ENCODE measurements at regions not wholly inside any gene's neighbourhood (a gene's known extent, or its start where the extent isn't known, plus 50 kb on each side); places are given as distances from the start of the nearest gene placed in this dataset.
A peak's percentile ranks its signal among the peaks of the same experiment; 100 is the strongest.

DNA sequence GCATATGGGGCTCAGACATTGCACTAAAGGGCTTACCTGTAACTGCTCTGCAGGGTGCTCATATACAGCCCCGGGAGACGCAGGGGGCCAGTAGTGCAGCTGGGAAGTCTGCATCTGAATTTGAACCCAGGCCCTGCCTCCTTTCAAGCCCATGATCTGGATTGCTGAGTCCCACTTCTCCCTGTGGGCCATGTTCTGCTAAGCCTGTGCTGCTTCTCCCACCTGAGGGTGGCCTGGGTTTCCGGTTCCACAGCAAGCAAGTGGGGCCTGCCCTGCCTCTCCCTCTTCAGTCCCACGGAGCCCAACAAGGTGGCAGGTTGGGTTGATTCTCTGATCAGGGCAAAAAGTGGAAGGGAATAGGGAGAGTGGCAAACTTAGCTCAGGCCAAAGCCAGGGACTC, 56.6 kb upstream of the GDF10 start:
- TF ChIP-seq, protein P1, sequence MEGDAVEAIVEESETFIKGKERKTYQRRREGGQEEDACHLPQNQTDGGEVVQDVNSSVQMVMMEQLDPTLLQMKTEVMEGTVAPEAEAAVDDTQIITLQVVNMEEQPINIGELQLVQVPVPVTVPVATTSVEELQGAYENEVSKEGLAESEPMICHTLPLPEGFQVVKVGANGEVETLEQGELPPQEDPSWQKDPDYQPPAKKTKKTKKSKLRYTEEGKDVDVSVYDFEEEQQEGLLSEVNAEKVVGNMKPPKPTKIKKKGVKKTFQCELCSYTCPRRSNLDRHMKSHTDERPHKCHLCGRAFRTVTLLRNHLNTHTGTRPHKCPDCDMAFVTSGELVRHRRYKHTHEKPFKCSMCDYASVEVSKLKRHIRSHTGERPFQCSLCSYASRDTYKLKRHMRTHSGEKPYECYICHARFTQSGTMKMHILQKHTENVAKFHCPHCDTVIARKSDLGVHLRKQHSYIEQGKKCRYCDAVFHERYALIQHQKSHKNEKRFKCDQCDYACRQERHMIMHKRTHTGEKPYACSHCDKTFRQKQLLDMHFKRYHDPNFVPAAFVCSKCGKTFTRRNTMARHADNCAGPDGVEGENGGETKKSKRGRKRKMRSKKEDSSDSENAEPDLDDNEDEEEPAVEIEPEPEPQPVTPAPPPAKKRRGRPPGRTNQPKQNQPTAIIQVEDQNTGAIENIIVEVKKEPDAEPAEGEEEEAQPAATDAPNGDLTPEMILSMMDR (IDR thresholded peaks at IDR 0.05): no peak
- Histone ChIP-seq H3K36me3 (no peaks in the 10 kb centered on the region), H3K27me3 (no peaks in the 10 kb centered on the region), H3K4me3 (no peak overlapping the region), H3K4me1 (peaks cover 0 to 25% (median 12%) of the 10 kb centered on the region in 4 donors), H3K27ac (peak overlapping the region in 1 of 2 donors; percentile 18), H3K9me3 (peaks cover 0 to 5% (median 0%) of the 10 kb centered on the region in 3 donors)
- intact Hi-C loops (cut with DNase I; ENCODE audit: low total_unique reads): no loop called here
- no peak for DNase-seq

DNA sequence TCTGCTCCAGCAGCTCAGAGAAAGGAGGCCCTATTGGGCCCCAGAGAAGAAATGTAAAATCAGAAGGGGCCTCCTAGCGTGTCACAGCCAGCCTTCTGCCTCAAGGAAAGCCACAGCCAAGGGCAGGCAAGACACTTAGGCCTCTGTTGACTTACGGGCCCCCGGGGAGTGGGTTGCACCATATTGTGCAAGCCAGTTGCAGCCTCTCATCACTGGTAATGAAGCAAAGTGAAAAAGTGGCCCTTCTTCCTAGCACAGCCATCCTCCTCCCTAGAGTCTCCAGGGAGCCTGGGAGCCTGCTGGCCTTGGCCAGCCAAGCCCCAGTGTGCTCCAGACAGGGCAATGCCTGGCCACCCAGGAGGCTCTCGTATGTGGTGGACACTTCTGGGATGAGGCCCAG, 56.2 kb upstream of the GDF10 start:
- intact Hi-C loops (cut with DNase I; ENCODE audit: low total_unique reads): no loop called here
- TF ChIP-seq, protein P1 (IDR thresholded peaks at IDR 0.05): no peak
- peak overlapping the region in 1 of 2 donors; percentile 18 for H3K27ac ChIP-seq
- no peak overlapping the region for H3K4me3 ChIP-seq
- peaks cover 0 to 5% (median 0%) of the 10 kb centered on the region in 3 donors for H3K9me3 ChIP-seq
- H3K27me3 ChIP-seq: no peaks in the 10 kb centered on the region
- no peaks in the 10 kb centered on the region for H3K36me3 ChIP-seq
- H3K4me1 ChIP-seq: peaks cover 0 to 25% (median 12%) of the 10 kb centered on the region in 4 donors
- peak; percentile 86 to 90 for DNase-seq

DNA sequence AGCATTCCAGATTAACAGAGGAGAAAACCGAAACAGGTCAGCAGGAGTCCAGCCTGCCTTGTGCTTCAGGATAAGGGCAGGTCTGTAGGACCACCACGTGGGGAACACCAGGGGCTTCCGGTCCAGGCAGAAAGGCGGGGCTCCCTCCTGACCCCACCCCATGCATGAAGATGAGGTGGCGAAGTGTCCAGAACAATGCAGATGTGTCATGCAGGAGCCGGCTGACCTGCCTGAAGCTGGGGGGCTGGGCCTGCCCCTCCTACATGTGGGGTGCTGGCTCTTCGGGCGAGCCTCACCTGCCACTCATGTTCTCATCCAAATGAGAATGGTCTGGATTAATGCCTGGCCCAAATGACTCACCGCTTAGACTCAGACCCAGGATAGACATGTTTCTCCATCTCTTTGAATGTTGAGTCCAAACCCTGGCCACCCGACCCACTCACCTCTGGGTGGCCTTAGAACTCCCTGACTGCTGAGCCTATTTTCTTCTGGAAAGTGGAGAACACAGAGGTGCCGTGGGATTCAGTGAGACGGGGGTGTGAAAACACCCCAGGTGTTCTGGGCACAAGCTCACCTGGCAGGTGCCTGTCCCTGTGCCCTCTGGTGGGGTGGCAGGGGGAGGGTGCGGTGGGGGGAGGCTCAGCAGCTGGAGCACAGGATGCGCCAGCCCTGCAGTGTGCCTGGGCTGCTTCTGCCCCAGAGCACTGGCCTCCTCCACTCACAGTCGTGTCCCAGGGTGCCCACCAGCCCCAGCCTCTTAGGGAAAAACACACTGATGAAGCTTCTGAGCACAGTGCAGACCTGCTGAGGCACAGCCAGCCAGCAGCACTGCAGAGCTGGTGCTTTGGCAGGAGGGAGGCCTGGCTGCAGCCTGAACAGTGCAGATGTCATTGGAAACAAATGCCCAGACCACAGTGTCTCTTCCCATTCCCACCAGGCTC, 55.2 kb upstream of the GDF10 start:
- peaks cover 0 to 25% (median 12%) of the 10 kb centered on the region in 4 donors for H3K4me1 ChIP-seq
- no peaks in the 10 kb centered on the region for H3K9me3 ChIP-seq
- no peaks in the 10 kb centered on the region for H3K27me3 ChIP-seq
- H3K36me3 ChIP-seq: no peaks in the 10 kb centered on the region
- no peak overlapping the region for H3K4me3 ChIP-seq
- intact Hi-C loops (cut with DNase I; ENCODE audit: low total_unique reads): no loop called here
- TF ChIP-seq, protein P1 (IDR thresholded peaks at IDR 0.05): no peak
- peak in 1 of 2 donors; percentile 36 for DNase-seq
- peak overlapping the region in 1 of 2 donors; percentile 25 for H3K27ac ChIP-seq

DNA sequence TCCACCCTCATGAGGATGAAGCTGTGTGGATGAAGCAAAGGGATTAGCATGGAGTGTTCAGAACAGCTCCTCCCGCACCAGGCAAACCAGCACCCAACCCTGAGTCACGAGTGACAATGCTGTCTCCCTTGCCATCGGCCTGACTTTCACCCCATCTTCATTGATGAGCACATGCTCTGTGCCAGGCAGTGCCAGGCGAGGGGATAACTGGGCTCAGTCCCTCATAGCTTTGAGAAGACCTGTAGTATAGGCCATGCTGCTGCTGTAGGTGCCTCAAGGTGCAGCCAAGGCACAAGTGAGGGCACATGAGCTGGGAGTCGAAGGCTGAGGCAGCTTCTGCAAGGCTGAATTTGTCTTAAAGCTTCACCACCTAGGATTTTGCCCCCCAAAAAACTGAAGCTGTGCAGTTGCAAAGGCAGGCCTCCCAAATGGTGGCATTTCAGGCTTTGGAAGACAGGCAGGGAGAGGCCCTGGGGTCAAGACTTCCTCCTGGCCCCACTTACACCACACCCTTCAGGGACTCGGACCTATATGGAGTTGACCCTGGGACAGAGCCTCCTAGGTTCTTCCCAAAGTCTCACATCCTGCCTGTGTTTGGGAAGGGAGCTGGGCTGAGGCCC, 54.2 kb upstream of the GDF10 start:
- DNase-seq: no peak
- Histone ChIP-seq H3K36me3 (no peaks in the 10 kb centered on the region), H3K27me3 (no peaks in the 10 kb centered on the region), H3K27ac (no peak overlapping the region), H3K9me3 (no peaks in the 10 kb centered on the region), H3K4me1 (peaks cover 0 to 25% (median 12%) of the 10 kb centered on the region in 4 donors), H3K4me3 (no peak overlapping the region)
- TF ChIP-seq, protein P1 (IDR thresholded peaks at IDR 0.05): no peak
- intact Hi-C loops (cut with DNase I; ENCODE audit: low total_unique reads): no loop called here

DNA sequence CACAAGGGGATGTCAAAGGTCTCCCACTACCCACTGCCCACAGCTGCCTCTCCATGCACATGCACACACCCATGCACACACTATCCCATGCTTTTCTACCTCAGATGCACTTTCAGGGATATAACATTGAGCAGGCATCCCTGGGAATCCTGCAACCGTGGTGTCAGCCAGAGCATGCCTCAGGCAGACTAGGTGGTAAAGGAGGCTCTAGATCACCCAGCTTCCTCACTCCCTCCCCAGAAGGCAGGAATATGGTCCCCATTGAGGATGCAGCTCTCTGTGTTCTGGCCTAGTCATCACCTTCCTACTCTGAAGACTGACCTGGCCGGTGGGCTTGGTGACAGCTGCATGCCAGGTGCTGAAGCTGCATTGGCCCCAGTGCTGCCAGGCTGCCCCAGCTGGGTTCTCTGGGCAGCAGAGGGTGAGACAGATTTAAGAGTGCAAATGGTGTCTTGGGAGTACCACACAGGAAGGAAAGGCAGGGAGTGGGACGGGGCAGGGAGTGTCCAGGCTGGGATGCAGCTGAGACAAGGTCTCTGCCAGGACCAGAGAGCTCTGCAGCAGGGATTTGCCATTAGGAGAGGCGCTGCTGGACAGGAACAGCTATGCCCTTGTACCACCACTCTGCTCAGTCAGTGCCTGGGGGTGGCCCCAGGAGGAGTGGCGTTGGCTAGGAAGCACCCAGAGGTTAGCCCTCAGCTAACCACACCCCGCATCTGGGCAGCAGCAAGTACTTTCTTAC, 53.4 kb upstream of the GDF10 start:
- intact Hi-C loops (cut with DNase I; ENCODE audit: low total_unique reads): no loop called here
- no peak for DNase-seq
- Histone ChIP-seq H3K27ac (no peak overlapping the region), H3K9me3 (no peaks in the 10 kb centered on the region), H3K4me3 (no peak overlapping the region), H3K27me3 (no peaks in the 10 kb centered on the region), H3K36me3 (no peaks in the 10 kb centered on the region), H3K4me1 (peaks cover 0 to 25% (median 12%) of the 10 kb centered on the region in 4 donors)
- TF ChIP-seq, protein P1 (IDR thresholded peaks at IDR 0.05): no peak
